HL-60 (cell line): ENCODE measurements at regions not wholly inside any gene's neighbourhood (a gene's known extent, or its start where the extent isn't known, plus 50 kb on each side); places are given as distances from the start of the nearest gene placed in this dataset.

Experiments
- CTCF ChIP-seq: IDR thresholded peaks from one replicate; pipeline ENCODE4 v1.5.1; 2011; ENCODE audit warnings: low read length, control low read depth, inconsistent platforms; ENCODE audit not compliant: insufficient read depth
- POLR2AphosphoS5 ChIP-seq: IDR thresholded peaks from 2 replicates; pipeline ENCODE4 v1.6.1; 2012; ENCODE audit warnings: low read depth
- SPI1 ChIP-seq: IDR thresholded peaks from 2 replicates; pipeline ENCODE4 v1.6.1; 2012; ENCODE audit warnings: low read depth, mild to moderate bottlenecking, borderline replicate concordance

GRCh38 chr12:66848967-66849366, 170.1 kb upstream of the GRIP1 start:
- TF ChIP-seq CTCF = no peak
- no peak for TF ChIP-seq POLR2AphosphoS5
- no peak for TF ChIP-seq SPI1
